ENCODE measurements at regions not wholly inside any gene's neighbourhood (a gene's known extent, or its start where the extent isn't known, plus 50 kb on each side); places are given as distances from the start of the nearest gene placed in this dataset.
"Not testable (repeated sequence)": the region's sequence is repeated elsewhere in the genome, so short reads cannot be mapped to it uniquely, and the experiment has no call there.

GRCh38 chr3:6671363-6671762, 189.6 kb upstream of the GRM7 start:
- Mint-ChIP-seq H3K27ac (no peak overlapping the region), H3K4me3 (no peak overlapping the region), H3K4me1 (ENCODE audit: low read depth) (no peaks in the 10 kb centered on the region), H3K36me3 (ENCODE audit: low read depth) (no peaks in the 10 kb centered on the region), H3K27me3 (no peaks in the 10 kb centered on the region), H3K9me3 (peaks cover 13% of the 10 kb centered on the region)
- ChIA-PET POLR2A (no interaction called here), CTCF (no interaction called here)
- no peak for DNase-seq
- intact Hi-C loops (cut with micrococcal nuclease): no loop called here
- no peak for ATAC-seq
- no peak for TF ChIP-seq CTCF (IDR thresholded peaks at IDR 0.05)

DNA sequence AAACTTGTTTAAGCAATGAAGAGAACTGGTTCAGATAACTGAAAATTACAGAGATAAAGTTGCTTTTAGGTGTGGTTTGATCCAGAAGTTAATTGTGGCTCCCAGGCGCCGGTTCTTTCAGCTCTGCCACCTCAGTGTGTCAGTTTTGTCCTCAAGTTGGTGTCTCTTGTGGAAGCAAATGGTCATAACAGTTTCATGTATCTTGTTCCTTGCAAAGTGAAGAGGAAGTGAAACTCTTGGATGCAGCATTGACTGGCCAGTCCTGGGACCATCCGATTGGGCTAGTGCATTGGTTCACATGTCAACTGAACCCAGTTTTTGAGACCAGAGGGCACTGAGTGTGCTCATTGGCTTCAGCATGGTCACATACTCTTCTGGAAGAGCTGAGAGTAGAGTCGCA, 181.4 kb upstream of the GRM7 start:
- Mint-ChIP-seq H3K4me1 (ENCODE audit: low read depth) (no peaks in the 10 kb centered on the region), H3K27me3 (no peaks in the 10 kb centered on the region), H3K9me3 (peaks cover 12% of the 10 kb centered on the region), H3K4me3 (no peak overlapping the region), H3K36me3 (ENCODE audit: low read depth) (no peaks in the 10 kb centered on the region), H3K27ac (no peak overlapping the region)
- ChIA-PET POLR2A (no interaction called here), CTCF (no interaction called here)
- TF ChIP-seq CTCF (IDR thresholded peaks at IDR 0.05): no peak
- DNase-seq (no peak), ATAC-seq (no peak)
- intact Hi-C loops (cut with micrococcal nuclease): no loop called here

GRCh38 chr3:6680119-6680806, 180.7 kb upstream of the GRM7 start:
- DNase-seq (no peak), ATAC-seq (no peak)
- H3K9me3 Mint-ChIP-seq: peaks cover 10% of the 10 kb centered on the region
- no peak overlapping the region for H3K4me3 Mint-ChIP-seq
- H3K27me3 Mint-ChIP-seq: no peaks in the 10 kb centered on the region
- intact Hi-C loops (cut with micrococcal nuclease): no loop called here
- H3K4me1 Mint-ChIP-seq (ENCODE audit: low read depth): no peaks in the 10 kb centered on the region
- H3K36me3 Mint-ChIP-seq (ENCODE audit: low read depth): no peaks in the 10 kb centered on the region
- POLR2A ChIA-PET: no interaction called here
- H3K27ac Mint-ChIP-seq: no peak overlapping the region
- CTCF ChIA-PET: no interaction called here
- no peak for TF ChIP-seq CTCF (IDR thresholded peaks at IDR 0.05)

- Mint-ChIP-seq H3K4me1 (ENCODE audit: low read depth) (no peaks in the 10 kb centered on the region), H3K36me3 (ENCODE audit: low read depth) (no peaks in the 10 kb centered on the region), H3K9me3 (peaks cover 5% of the 10 kb centered on the region), H3K27ac (no peak overlapping the region), H3K4me3 (no peak overlapping the region), H3K27me3 (no peaks in the 10 kb centered on the region)
- POLR2A ChIA-PET: no interaction called here
- CTCF ChIA-PET: no interaction called here
- DNase-seq (no peak), ATAC-seq (no peak)
- TF ChIP-seq CTCF (IDR thresholded peaks at IDR 0.05): no peak
- intact Hi-C loops (cut with micrococcal nuclease): no loop called here
Observed at GRCh38 chr3:6697285-6697684, 163.6 kb upstream of the GRM7 start.

DNA sequence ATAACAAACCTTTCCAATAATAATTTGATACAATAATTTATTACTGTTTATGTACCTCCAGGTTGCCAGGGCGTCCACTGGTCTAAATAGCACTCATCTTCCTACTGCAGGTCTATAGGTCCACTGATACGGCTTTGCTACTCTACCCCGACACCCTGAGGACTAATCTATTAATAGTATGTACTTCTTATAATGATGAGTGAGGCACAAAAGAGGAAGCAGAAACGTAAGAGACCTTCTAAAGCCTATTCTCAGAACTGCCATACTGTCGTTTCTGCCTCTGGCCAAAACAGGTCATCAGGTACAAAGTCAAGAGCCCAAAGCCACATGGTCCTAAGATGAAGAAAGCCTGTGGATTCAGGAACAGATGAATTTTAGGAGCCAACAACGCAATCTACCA, 163.2 kb upstream of the GRM7 start:
- Mint-ChIP-seq H3K36me3 (ENCODE audit: low read depth) (no peaks in the 10 kb centered on the region), H3K27ac (no peak overlapping the region), H3K4me3 (no peak overlapping the region), H3K27me3 (no peaks in the 10 kb centered on the region), H3K9me3 (peaks cover 5% of the 10 kb centered on the region), H3K4me1 (ENCODE audit: low read depth) (no peaks in the 10 kb centered on the region)
- ChIA-PET POLR2A (no interaction called here), CTCF (no interaction called here)
- TF ChIP-seq CTCF (IDR thresholded peaks at IDR 0.05): no peak
- ATAC-seq: no peak
- no peak for DNase-seq
- intact Hi-C loops (cut with micrococcal nuclease): no loop called here

DNA sequence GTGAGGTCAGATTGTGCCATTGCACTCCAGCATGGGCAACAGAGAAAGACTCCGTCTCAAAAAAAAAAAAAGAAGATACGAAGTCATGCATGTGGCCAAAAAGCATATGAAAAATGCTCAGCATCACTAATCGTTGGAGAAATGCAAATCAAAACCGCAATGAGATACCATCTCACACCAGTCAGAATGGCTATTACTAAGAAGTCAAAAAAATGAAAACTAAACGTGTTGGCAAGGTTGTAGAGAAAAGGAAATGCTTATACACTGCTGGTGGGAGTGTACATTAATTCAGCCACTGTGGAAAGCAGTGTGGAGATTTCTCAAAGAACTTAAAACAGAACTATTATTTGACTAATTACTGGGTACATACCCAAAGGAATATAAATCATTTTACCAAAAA, 156.1 kb upstream of the GRM7 start:
- ATAC-seq; CTCF ChIA-PET; DNase-seq; intact Hi-C loops (cut with micrococcal nuclease); H3K27me3 Mint-ChIP-seq; H3K4me3 Mint-ChIP-seq; H3K36me3 Mint-ChIP-seq (ENCODE audit: low read depth); H3K9me3 Mint-ChIP-seq; H3K27ac Mint-ChIP-seq; H3K4me1 Mint-ChIP-seq (ENCODE audit: low read depth); POLR2A ChIA-PET: not testable (repeated sequence)
